ENCODE measurements at regions not wholly inside any gene's neighbourhood (a gene's known extent, or its start where the extent isn't known, plus 50 kb on each side); places are given as distances from the start of the nearest gene placed in this dataset.

DNA sequence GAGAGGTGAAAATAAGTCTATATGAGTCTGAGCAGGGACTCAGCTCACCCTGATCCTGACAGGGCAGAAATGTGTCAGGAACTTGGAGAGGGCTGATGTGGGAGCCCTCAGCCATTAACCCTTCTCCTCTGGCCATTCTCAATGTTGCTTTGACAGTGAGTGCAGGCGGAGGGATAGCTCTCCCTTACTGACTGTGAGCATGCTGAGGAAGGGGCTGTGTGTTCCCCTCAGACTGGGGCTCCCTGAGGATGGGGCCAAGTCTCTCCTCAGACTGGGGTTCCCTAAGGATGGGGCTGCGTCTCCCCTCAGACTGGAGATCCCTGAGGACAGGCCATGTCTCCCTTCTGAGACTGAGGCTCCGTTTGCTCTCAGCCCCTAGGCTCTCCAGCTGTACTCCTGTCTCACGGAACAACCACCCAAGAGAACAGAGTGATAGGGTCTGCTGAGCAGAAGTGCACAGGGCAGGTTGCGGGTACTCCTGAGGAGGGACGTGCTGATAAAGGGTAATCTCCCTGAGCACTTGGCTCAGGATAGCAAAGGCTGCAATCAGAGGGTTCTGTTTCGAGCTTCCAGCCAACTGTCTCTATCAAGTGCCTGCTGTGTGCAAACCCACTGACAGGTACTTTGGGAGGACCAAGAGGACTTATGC lies 141.0 kb downstream of the MRPL14 start:
- no peak for TF ChIP-seq EZH2phosphoT487 (conservative IDR thresholded peaks at IDR 0.05; ENCODE audit: low read length)
- TF ChIP-seq, protein P1, sequence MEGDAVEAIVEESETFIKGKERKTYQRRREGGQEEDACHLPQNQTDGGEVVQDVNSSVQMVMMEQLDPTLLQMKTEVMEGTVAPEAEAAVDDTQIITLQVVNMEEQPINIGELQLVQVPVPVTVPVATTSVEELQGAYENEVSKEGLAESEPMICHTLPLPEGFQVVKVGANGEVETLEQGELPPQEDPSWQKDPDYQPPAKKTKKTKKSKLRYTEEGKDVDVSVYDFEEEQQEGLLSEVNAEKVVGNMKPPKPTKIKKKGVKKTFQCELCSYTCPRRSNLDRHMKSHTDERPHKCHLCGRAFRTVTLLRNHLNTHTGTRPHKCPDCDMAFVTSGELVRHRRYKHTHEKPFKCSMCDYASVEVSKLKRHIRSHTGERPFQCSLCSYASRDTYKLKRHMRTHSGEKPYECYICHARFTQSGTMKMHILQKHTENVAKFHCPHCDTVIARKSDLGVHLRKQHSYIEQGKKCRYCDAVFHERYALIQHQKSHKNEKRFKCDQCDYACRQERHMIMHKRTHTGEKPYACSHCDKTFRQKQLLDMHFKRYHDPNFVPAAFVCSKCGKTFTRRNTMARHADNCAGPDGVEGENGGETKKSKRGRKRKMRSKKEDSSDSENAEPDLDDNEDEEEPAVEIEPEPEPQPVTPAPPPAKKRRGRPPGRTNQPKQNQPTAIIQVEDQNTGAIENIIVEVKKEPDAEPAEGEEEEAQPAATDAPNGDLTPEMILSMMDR (IDR thresholded peaks at IDR 0.05; ENCODE audit: insufficient read depth, low read length, poor library complexity, severe bottlenecking): no peak

All from SU-DHL-6 (cell line).